HEK293T (cell line): ENCODE measurements at regions not wholly inside any gene's neighbourhood (a gene's known extent, or its start where the extent isn't known, plus 50 kb on each side); places are given as distances from the start of the nearest gene placed in this dataset.

ENCODE experiments used
- CTCF ChIA-PET: fragments of 350-600 bp; formaldehyde crosslinking; extraction: SDS; loops from one replicate; lab custom pipeline; 2021; ENCODE audit warnings: antibody characterized with exemption, inconsistent platforms; lab: Yijun Ruan, JAX
- POLR2A ChIA-PET: fragments of 350-600 bp; formaldehyde crosslinking; extraction: SDS; loops from one replicate; lab custom pipeline; 2020; ENCODE audit warnings: antibody characterized with exemption, inconsistent platforms; lab: Yijun Ruan, JAX
- DNase-seq: peaks from one replicate; pipeline ENCODE4 v3.0.0; 2012; ENCODE audit warnings: mixed read lengths; ENCODE audit errors: extremely low spot score
- ARNT ChIP-seq: fragments of 450-650 bp; IDR thresholded peaks from 2 replicates; pipeline ENCODE4 v1.6.1; 2017; ENCODE audit warnings: mild to moderate bottlenecking
- BHLHE40 ChIP-seq: fragments of 450-650 bp; IDR thresholded peaks from 2 replicates; pipeline ENCODE4 v1.6.1; 2016; ENCODE audit warnings: mild to moderate bottlenecking, moderate library complexity, borderline replicate concordance
- CTBP1 ChIP-seq: fragments of 450-650 bp; IDR thresholded peaks from 2 replicates; pipeline ENCODE4 v1.6.1; 2016; ENCODE audit warnings: borderline replicate concordance
- ELF4 ChIP-seq: fragments of 450-650 bp; IDR thresholded peaks from 2 replicates; pipeline ENCODE4 v1.6.1; 2017; ENCODE audit warnings: antibody characterized with exemption
- FOXA1 ChIP-seq: fragments of 450-650 bp; IDR thresholded peaks from 2 replicates; pipeline ENCODE4 v1.6.1; 2016; ENCODE audit warnings: mild to moderate bottlenecking
- FOXK2 ChIP-seq: fragments of 450-650 bp; IDR thresholded peaks from 2 replicates; pipeline ENCODE4 v1.6.1; 2016; ENCODE audit warnings: mild to moderate bottlenecking
- FOXM1 ChIP-seq: fragments of 450-650 bp; IDR thresholded peaks from 2 replicates; pipeline ENCODE4 v1.6.1; 2017; ENCODE audit warnings: mild to moderate bottlenecking, borderline replicate concordance
- HDGF ChIP-seq: fragments of 450-650 bp; IDR thresholded peaks from 2 replicates; pipeline ENCODE4 v1.6.1; 2017; ENCODE audit warnings: antibody characterized with exemption, borderline replicate concordance
- L3MBTL2 ChIP-seq: fragments of 450-650 bp; conservative IDR thresholded peaks from 2 replicates; pipeline ENCODE4 v1.6.1; 2016; ENCODE audit warnings: mild to moderate bottlenecking
- LEF1 ChIP-seq: fragments of 450-650 bp; IDR thresholded peaks from 2 replicates; pipeline ENCODE4 v1.6.1; 2017; ENCODE audit warnings: mild to moderate bottlenecking, borderline replicate concordance
- NFRKB ChIP-seq: fragments of 450-650 bp; IDR thresholded peaks from 2 replicates; pipeline ENCODE4 v1.6.1; 2016; ENCODE audit warnings: mild to moderate bottlenecking, moderate library complexity
- SP1 ChIP-seq: fragments of 450-650 bp; IDR thresholded peaks from 2 replicates; pipeline ENCODE4 v1.6.1; 2017
- SUZ12 ChIP-seq: fragments of 450-650 bp; IDR thresholded peaks from 2 replicates; pipeline ENCODE4 v1.6.1; 2016; ENCODE audit warnings: mild to moderate bottlenecking
- TARDBP ChIP-seq: fragments of 450-650 bp; IDR thresholded peaks from 2 replicates; pipeline ENCODE4 v1.6.1; 2016
- ZNF384 ChIP-seq: fragments of 450-650 bp; IDR thresholded peaks from 2 replicates; pipeline ENCODE4 v1.6.1; 2016
- TF ChIP-seq, protein P1 (sequence below): fragments of 450-650 bp; IDR thresholded peaks from 2 replicates; pipeline ENCODE4 v1.6.1; 2016

DNA sequence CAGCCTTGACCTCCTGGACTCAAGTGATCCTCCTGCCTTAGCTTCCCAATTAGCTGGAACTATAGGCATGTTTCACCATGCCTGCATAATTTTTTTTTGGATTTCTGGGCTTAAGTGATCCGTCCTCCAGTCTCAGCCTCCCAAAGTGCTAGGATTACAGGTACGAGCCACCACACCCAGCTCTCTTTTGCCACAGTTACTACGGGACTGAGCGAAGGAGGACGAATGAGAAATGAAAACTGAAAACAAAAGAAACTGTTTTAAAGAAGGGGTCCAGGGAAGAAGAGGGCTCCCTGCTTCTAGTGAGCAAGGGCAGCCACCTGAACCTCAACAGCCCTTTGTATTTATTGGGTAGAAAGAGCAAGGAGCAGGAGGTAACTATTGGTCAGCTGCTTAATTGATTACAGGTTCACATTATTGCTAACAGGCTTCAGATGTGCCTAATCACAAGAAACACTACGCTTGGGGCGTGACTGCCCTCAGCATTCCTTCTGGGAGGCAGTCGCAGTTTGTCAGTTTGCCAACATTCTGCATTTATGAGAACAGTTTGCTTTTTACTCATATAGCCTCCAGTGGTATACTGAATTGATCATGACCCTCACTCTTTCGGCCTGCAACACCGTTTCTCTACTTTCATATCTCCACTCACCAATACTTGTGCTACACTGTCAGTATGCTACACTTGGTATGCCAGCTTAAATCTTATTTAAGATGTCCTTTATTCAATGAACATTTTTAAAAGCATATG is 676.8 kb downstream of the DNAJB9 start:
- ChIA-PET POLR2A (no interaction called here), CTCF (no interaction called here)
- TF ChIP-seq SP1, result no peak
- no peak for TF ChIP-seq LEF1
- TF ChIP-seq TARDBP, result no peak
- TF ChIP-seq, protein P1, sequence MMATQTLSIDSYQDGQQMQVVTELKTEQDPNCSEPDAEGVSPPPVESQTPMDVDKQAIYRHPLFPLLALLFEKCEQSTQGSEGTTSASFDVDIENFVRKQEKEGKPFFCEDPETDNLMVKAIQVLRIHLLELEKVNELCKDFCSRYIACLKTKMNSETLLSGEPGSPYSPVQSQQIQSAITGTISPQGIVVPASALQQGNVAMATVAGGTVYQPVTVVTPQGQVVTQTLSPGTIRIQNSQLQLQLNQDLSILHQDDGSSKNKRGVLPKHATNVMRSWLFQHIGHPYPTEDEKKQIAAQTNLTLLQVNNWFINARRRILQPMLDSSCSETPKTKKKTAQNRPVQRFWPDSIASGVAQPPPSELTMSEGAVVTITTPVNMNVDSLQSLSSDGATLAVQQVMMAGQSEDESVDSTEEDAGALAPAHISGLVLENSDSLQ, result no peak
- TF ChIP-seq ZNF384, result no peak
- no peak for TF ChIP-seq ARNT
- TF ChIP-seq L3MBTL2, result no peak
- TF ChIP-seq FOXM1, result no peak
- TF ChIP-seq ELF4, result no peak
- no peak for TF ChIP-seq NFRKB
- TF ChIP-seq CTBP1, result no peak
- no peak for TF ChIP-seq FOXK2
- DNase-seq, result no peak

GRCh38 chr7:109256762-109257560 is 687.3 kb downstream of the DNAJB9 start:
- DNase-seq, result no peak
- TF ChIP-seq FOXA1 (no peak), SUZ12 (no peak), L3MBTL2 (no peak), HDGF (no peak), BHLHE40 (no peak), FOXM1 (no peak), TARDBP (no peak), SP1 (no peak), CTBP1 (no peak), ZNF384 (no peak), ARNT (no peak), NFRKB (no peak), FOXK2 (no peak), ELF4 (no peak), LEF1 (no peak)
- TF ChIP-seq, protein P1, result no peak
- CTCF ChIA-PET, result no interaction called here
- POLR2A ChIA-PET, result no interaction called here

DNA sequence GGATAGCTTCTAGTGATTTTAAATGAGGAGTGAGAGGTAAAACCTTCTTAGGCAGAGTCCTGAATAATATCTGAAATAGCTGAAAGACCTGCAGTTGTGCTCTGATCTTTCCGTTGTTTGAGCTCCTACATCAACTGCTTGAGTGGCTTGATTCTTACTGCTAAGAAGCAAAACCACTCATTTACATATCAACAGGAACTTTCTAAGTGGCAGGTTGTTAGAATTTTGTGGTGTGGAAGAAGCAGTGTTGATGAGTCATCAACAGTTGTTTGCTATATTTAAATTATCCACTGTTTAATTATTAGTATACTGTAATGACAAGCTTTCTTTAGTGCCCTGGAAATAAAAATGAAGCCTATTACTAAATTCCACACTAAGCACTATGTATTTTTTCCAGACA is 689.5 kb downstream of the DNAJB9 start:
- DNase-seq, result no peak
- CTCF ChIA-PET, result no interaction called here
- TF ChIP-seq L3MBTL2 (no peak), FOXM1 (no peak), LEF1 (no peak), SUZ12 (no peak), SP1 (no peak), ARNT (no peak), TARDBP (no peak), ZNF384 (no peak), NFRKB (no peak)
- POLR2A ChIA-PET, result no interaction called here

- TF ChIP-seq FOXK2 (no peak), ARNT (no peak), FOXM1 (no peak), NFRKB (no peak), ELF4 (no peak)
- TF ChIP-seq, protein P1, result no peak
- CTCF ChIA-PET, result no interaction called here
- DNase-seq, result no peak
- POLR2A ChIA-PET, result no interaction called here
These were observed 692.1 kb downstream of the DNAJB9 start for GRCh38 chr7:109261781-109262180.

- DNase-seq, result no peak
- POLR2A ChIA-PET, result no interaction called here
- CTCF ChIA-PET, result no interaction called here
- TF ChIP-seq ARNT, result no peak
These were observed 696.9 kb downstream of the DNAJB9 start for GRCh38 chr7:109266610-109267009.

GRCh38 chr7:109276348-109276747 is 706.7 kb downstream of the DNAJB9 start:
- ChIA-PET CTCF (no interaction called here), POLR2A (no interaction called here)
- DNase-seq, result no peak
- no peak for TF ChIP-seq TARDBP
- TF ChIP-seq SUZ12, result no peak
- TF ChIP-seq SP1, result no peak
- TF ChIP-seq L3MBTL2, result no peak
- TF ChIP-seq ARNT, result no peak
- TF ChIP-seq FOXK2, result no peak
- no peak for TF ChIP-seq ZNF384
- TF ChIP-seq ELF4, result no peak
- no peak for TF ChIP-seq NFRKB
- no peak for TF ChIP-seq FOXA1
- no peak for TF ChIP-seq CTBP1
- TF ChIP-seq, protein P1, result no peak
- TF ChIP-seq HDGF, result no peak
